Suprapubic skin (tissue), 4 donors: ENCODE measurements at regions not wholly inside any gene's neighbourhood (a gene's known extent, or its start where the extent isn't known, plus 50 kb on each side); places are given as distances from the start of the nearest gene placed in this dataset.

Experiments
- DNase-seq, 2 donors: peaks; one replicate each; pipeline ENCODE4 v3.0.0-alpha.2; 2019; ENCODE audit warnings: low spot score in 2 of 2
- H3K27ac ChIP-seq: fragments of 200-600 bp; sonication (generic); one replicate; pipeline ENCODE4 v1.5.1; 2019
- H3K27me3 ChIP-seq: fragments of 200-600 bp; sonication (generic); one replicate; pipeline ENCODE4 v1.5.1; 2019
- H3K36me3 ChIP-seq: fragments of 200-600 bp; sonication (generic); one replicate; pipeline ENCODE4 v1.5.1; 2019
- H3K4me1 ChIP-seq: fragments of 200-600 bp; sonication (generic); one replicate; pipeline ENCODE4 v1.5.1; 2019
- H3K4me3 ChIP-seq: fragments of 200-600 bp; sonication (generic); one replicate; pipeline ENCODE4 v1.5.1; 2019; ENCODE audit warnings: mild to moderate bottlenecking
- H3K9me3 ChIP-seq: fragments of 200-600 bp; sonication (generic); one replicate; pipeline ENCODE4 v1.5.1; 2019
- CTCF ChIP-seq, 2 donors: fragments of 200-600 bp in 1 of 2; fragments of 450-650 bp in 1 of 2; sonication (generic) in 1 of 2; IDR thresholded peaks; one replicate each; pipeline ENCODE4 v1.5.1; 2016 to 2019; ENCODE audit warnings: antibody characterized with exemption in 2 of 2, mild to moderate bottlenecking in 1 of 2, moderate library complexity in 1 of 2
- EP300 ChIP-seq: sonication (generic); formaldehyde crosslinking; IDR thresholded peaks from one replicate; pipeline ENCODE4 v1.6.1; 2017; ENCODE audit warnings: antibody characterized with exemption
- POLR2A ChIP-seq, 2 donors: fragments of 450-650 bp; IDR thresholded peaks; one replicate each; pipeline ENCODE4 v1.6.1; 2017; ENCODE audit warnings: antibody characterized with exemption in 2 of 2, mild to moderate bottlenecking in 2 of 2, moderate library complexity in 2 of 2
- POLR2AphosphoS5 ChIP-seq, 3 donors: sonication (generic); formaldehyde crosslinking; IDR thresholded peaks; one replicate each; pipeline ENCODE4 v1.6.1; 2017; ENCODE audit warnings: antibody characterized with exemption in 3 of 3
- WGBS: methylation state at CpG from one replicate; pipeline ENCODE4 v1.1.5; 2018; 5-methylcytosine and 5-hydroxymethylcytosine counted together

- 81% methylated on average over 4 of the region's 4 CpGs for WGBS
- Histone ChIP-seq H3K36me3 (no peaks in the 10 kb centered on the region), H3K9me3 (no peaks in the 10 kb centered on the region), H3K27me3 (no peaks in the 10 kb centered on the region), H3K4me1 (peaks cover 5% of the 10 kb centered on the region), H3K27ac (no peak overlapping the region), H3K4me3 (no peak overlapping the region)
- TF ChIP-seq EP300 (no peak), POLR2A (IDR thresholded peaks at IDR 0.05) (no peak), POLR2AphosphoS5 (IDR thresholded peaks at IDR 0.05) (no peak), CTCF (IDR thresholded peaks at IDR 0.05) (no peak)
- DNase-seq = no peak
These were observed 633.9 kb upstream of the MIR17HG start for GRCh38 chr13:90713441-90714133.

GRCh38 chr13:90715485-90715884 is 632.0 kb upstream of the MIR17HG start:
- 90% methylated on average over 1 of the region's 1 CpG for WGBS
- no peaks in the 10 kb centered on the region for H3K9me3 ChIP-seq
- no peak for TF ChIP-seq POLR2AphosphoS5 (IDR thresholded peaks at IDR 0.05)
- TF ChIP-seq CTCF (IDR thresholded peaks at IDR 0.05) = no peak
- TF ChIP-seq EP300 = no peak
- no peak for TF ChIP-seq POLR2A (IDR thresholded peaks at IDR 0.05)

GRCh38 chr13:90717451-90717936 is 630.0 kb upstream of the MIR17HG start:
- Histone ChIP-seq H3K27me3 (no peaks in the 10 kb centered on the region), H3K9me3 (no peaks in the 10 kb centered on the region), H3K27ac (no peak overlapping the region), H3K4me1 (peaks cover 5% of the 10 kb centered on the region), H3K4me3 (no peak overlapping the region), H3K36me3 (no peaks in the 10 kb centered on the region)
- no peak for TF ChIP-seq POLR2A (IDR thresholded peaks at IDR 0.05)
- no peak for DNase-seq
- 17% methylated on average over 3 of the region's 3 CpGs for WGBS

More at GRCh38 chr13:90715485-90715884, 632.0 kb upstream of the MIR17HG start:
- Histone ChIP-seq H3K27me3 (no peaks in the 10 kb centered on the region), H3K27ac (no peak overlapping the region), H3K4me1 (peaks cover 5% of the 10 kb centered on the region), H3K4me3 (no peak overlapping the region), H3K36me3 (no peaks in the 10 kb centered on the region)
- DNase-seq = no peak

- Histone ChIP-seq H3K9me3 (no peaks in the 10 kb centered on the region), H3K4me3 (no peak overlapping the region), H3K27me3 (no peaks in the 10 kb centered on the region), H3K36me3 (no peaks in the 10 kb centered on the region), H3K4me1 (peaks cover 5% of the 10 kb centered on the region), H3K27ac (no peak overlapping the region)
- WGBS = 83% methylated on average over 3 of the region's 3 CpGs
- no peak for TF ChIP-seq EP300
- TF ChIP-seq POLR2A (IDR thresholded peaks at IDR 0.05) = no peak
- no peak for TF ChIP-seq POLR2AphosphoS5 (IDR thresholded peaks at IDR 0.05)
- no peak for TF ChIP-seq CTCF (IDR thresholded peaks at IDR 0.05)
- DNase-seq = no peak
These were observed 628.0 kb upstream of the MIR17HG start for GRCh38 chr13:90719461-90719860.

GRCh38 chr13:90721937-90722336 is 625.5 kb upstream of the MIR17HG start:
- peaks cover 4% of the 10 kb centered on the region for H3K4me1 ChIP-seq
- no peak for TF ChIP-seq POLR2AphosphoS5 (IDR thresholded peaks at IDR 0.05)
- no peak for TF ChIP-seq EP300
- TF ChIP-seq CTCF (IDR thresholded peaks at IDR 0.05) = no peak
- TF ChIP-seq POLR2A (IDR thresholded peaks at IDR 0.05) = no peak
- no peaks in the 10 kb centered on the region for H3K36me3 ChIP-seq
- WGBS = 52% methylated on average over 3 of the region's 3 CpGs
- no peaks in the 10 kb centered on the region for H3K9me3 ChIP-seq
- no peaks in the 10 kb centered on the region for H3K27me3 ChIP-seq
- DNase-seq = no peak
- no peak overlapping the region for H3K4me3 ChIP-seq
- H3K27ac ChIP-seq = no peak overlapping the region

GRCh38 chr13:90723381-90723780 is 624.1 kb upstream of the MIR17HG start:
- no peaks in the 10 kb centered on the region for H3K4me1 ChIP-seq
- DNase-seq = no peak
- H3K9me3 ChIP-seq = no peaks in the 10 kb centered on the region
- no peaks in the 10 kb centered on the region for H3K27me3 ChIP-seq
- H3K4me3 ChIP-seq = no peak overlapping the region
- WGBS = 92% methylated on average over 1 of the region's 1 CpG
- TF ChIP-seq POLR2AphosphoS5 (IDR thresholded peaks at IDR 0.05) = no peak
- no peak for TF ChIP-seq POLR2A (IDR thresholded peaks at IDR 0.05)
- TF ChIP-seq EP300 = no peak
- no peak for TF ChIP-seq CTCF (IDR thresholded peaks at IDR 0.05)
- no peak overlapping the region for H3K27ac ChIP-seq
- no peaks in the 10 kb centered on the region for H3K36me3 ChIP-seq
